ENCODE measurements at regions not wholly inside any gene's neighbourhood (a gene's known extent, or its start where the extent isn't known, plus 50 kb on each side); places are given as distances from the start of the nearest gene placed in this dataset.

- WGBS (ENCODE audit: insufficient coverage), result 90% methylated on average over 3 of the region's 6 CpGs
- no peaks in the 10 kb centered on the region for H3K4me1 ChIP-seq (ENCODE audit: control insufficient read depth in 1 of 2, extremely low read depth in 1 of 2, insufficient read depth in 2 of 2, low read length in 2 of 2)
- ChIA-PET POLR2A (no interaction called here), CTCF (no interaction called here)
- Mint-ChIP-seq H3K27ac (no peak overlapping the region), H3K4me1 (no peaks in the 10 kb centered on the region), H3K9me3 (peaks cover 0 to 11% (median 4%) of the 10 kb centered on the region in 3 donors), H3K4me3 (no peak overlapping the region), H3K36me3 (no peaks in the 10 kb centered on the region), H3K27me3 (no peaks in the 10 kb centered on the region)
- H3K27me3 ChIP-seq (replicated peaks in 1 of 2; ENCODE audit: control insufficient read depth in 2 of 2, extremely low read depth in 1 of 2, insufficient read depth in 2 of 2, low read length in 1 of 2), result no peaks in the 10 kb centered on the region
- DNase-seq (no peak), ATAC-seq (replicated peaks in 1 of 4) (no peak)
- H3K9me3 ChIP-seq, result no peaks in the 10 kb centered on the region
- no peak overlapping the region for H3K27ac ChIP-seq (ENCODE audit: low read length)
- no peaks in the 10 kb centered on the region for H3K36me3 ChIP-seq (ENCODE audit: control insufficient read depth in 2 of 2, extremely low read depth in 1 of 2, insufficient read depth in 1 of 2, low read length in 1 of 2)
- H3K4me3 ChIP-seq (ENCODE audit: control insufficient read depth in 1 of 2, extremely low read depth in 1 of 2, low read length in 1 of 2), result no peak overlapping the region
Measured at GRCh38 chr12:61546296-61546695, 713.9 kb upstream of the USP15 start.

DNA sequence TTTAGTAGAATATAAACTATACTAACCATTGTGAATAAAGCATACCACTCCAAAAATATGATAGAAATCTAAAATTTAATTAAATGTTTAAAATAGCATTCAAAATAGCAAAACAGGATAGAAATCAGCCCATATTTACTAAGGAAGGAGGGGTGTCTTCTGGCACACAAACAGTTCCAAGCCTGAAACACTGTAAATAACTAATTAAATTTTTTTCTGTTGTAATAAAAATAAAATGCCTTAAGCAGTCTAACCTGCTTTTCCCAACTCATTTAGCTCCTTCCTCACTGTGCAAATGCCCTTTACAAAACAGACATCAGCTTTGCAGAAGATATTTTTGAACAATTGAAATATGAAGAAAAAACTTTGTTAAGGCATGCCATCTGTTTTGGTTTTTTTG is 707.1 kb upstream of the USP15 start:
- Mint-ChIP-seq H3K36me3 (no peaks in the 10 kb centered on the region), H3K27ac (no peak overlapping the region), H3K27me3 (no peaks in the 10 kb centered on the region), H3K4me1 (no peaks in the 10 kb centered on the region), H3K4me3 (no peak overlapping the region), H3K9me3 (peaks cover 0 to 7% (median 0%) of the 10 kb centered on the region in 3 donors)
- POLR2A ChIA-PET, result no interaction called here
- ATAC-seq (replicated peaks in 1 of 4) (no peak), DNase-seq (no peak)
- no peak overlapping the region for H3K4me3 ChIP-seq (ENCODE audit: control insufficient read depth in 1 of 2, extremely low read depth in 1 of 2, low read length in 1 of 2)
- no peaks in the 10 kb centered on the region for H3K9me3 ChIP-seq
- H3K36me3 ChIP-seq (ENCODE audit: control insufficient read depth in 2 of 2, extremely low read depth in 1 of 2, insufficient read depth in 1 of 2, low read length in 1 of 2), result no peaks in the 10 kb centered on the region
- H3K27me3 ChIP-seq (replicated peaks in 1 of 2; ENCODE audit: control insufficient read depth in 2 of 2, extremely low read depth in 1 of 2, insufficient read depth in 2 of 2, low read length in 1 of 2), result no peaks in the 10 kb centered on the region
- no peaks in the 10 kb centered on the region for H3K4me1 ChIP-seq (ENCODE audit: control insufficient read depth in 1 of 2, extremely low read depth in 1 of 2, insufficient read depth in 2 of 2, low read length in 2 of 2)
- CTCF ChIA-PET, result interaction anchor here in 1 of 2 donors (0.6 kb wide), 1 partner anchor 548 kb away, joined by 3 read pairs; no protein-coding TSS in a partner anchor
- H3K27ac ChIP-seq (ENCODE audit: low read length), result no peak overlapping the region

DNA sequence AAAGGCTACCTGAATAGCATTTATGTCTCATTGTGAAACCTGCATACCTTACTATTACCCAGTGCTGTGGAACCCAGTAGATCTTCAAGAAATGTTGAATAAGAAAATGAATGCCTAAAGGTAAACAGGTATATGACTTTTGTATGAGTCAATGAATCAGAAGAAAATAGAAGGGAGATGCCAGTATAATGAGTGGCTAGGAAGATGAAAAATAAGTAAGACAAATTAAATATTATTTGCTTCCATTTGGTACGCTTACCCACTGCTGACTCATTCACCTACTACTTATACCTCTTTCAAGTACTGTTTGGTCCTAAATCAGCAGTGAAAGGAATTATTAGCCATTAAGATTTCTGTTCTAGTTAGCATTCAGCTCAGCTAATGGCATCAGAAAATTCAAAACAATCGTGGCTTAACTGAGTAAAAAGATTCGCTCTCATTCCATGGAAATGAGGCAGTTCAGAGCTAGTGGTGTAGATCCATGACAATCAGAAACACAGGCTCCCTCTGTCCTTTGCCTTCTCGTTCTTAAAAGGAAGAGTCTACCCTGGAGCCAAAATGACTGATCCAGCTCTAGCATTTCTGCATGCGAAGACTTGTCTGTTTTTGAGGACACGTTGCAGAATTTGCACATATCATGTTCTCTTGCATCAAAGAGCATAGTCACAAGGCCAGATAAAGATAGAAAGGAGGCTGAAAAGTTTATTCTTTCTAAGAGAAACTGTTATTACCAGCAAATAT is 705.8 kb upstream of the USP15 start:
- no peaks in the 10 kb centered on the region for H3K36me3 Mint-ChIP-seq
- Histone ChIP-seq H3K27me3 (replicated peaks in 1 of 2; ENCODE audit: control insufficient read depth in 2 of 2, extremely low read depth in 1 of 2, insufficient read depth in 2 of 2, low read length in 1 of 2) (no peaks in the 10 kb centered on the region), H3K4me1 (ENCODE audit: control insufficient read depth in 1 of 2, extremely low read depth in 1 of 2, insufficient read depth in 2 of 2, low read length in 2 of 2) (no peaks in the 10 kb centered on the region), H3K27ac (ENCODE audit: low read length) (no peak overlapping the region), H3K9me3 (no peaks in the 10 kb centered on the region), H3K36me3 (ENCODE audit: control insufficient read depth in 2 of 2, extremely low read depth in 1 of 2, insufficient read depth in 1 of 2, low read length in 1 of 2) (no peaks in the 10 kb centered on the region), H3K4me3 (ENCODE audit: control insufficient read depth in 1 of 2, extremely low read depth in 1 of 2, low read length in 1 of 2) (no peak overlapping the region)
- DNase-seq, result no peak
- CTCF ChIA-PET, result no interaction called here
- no peaks in the 10 kb centered on the region for H3K4me1 Mint-ChIP-seq
- peaks cover 0 to 7% (median 0%) of the 10 kb centered on the region in 3 donors for H3K9me3 Mint-ChIP-seq
- no peaks in the 10 kb centered on the region for H3K27me3 Mint-ChIP-seq
- ATAC-seq (replicated peaks in 1 of 4), result no peak
- WGBS (ENCODE audit: insufficient coverage), result 69% methylated on average over 2 of the region's 6 CpGs
- no peak overlapping the region for H3K4me3 Mint-ChIP-seq
- POLR2A ChIA-PET, result no interaction called here
- H3K27ac Mint-ChIP-seq, result no peak overlapping the region

- H3K9me3 Mint-ChIP-seq, result peaks cover 0 to 8% (median 7%) of the 10 kb centered on the region in 3 donors
- POLR2A ChIA-PET, result no interaction called here
- CTCF ChIA-PET, result no interaction called here
- H3K36me3 Mint-ChIP-seq, result no peaks in the 10 kb centered on the region
- H3K4me3 ChIP-seq (ENCODE audit: control insufficient read depth in 1 of 2, extremely low read depth in 1 of 2, low read length in 1 of 2), result no peak overlapping the region
- no peaks in the 10 kb centered on the region for H3K9me3 ChIP-seq
- no peaks in the 10 kb centered on the region for H3K4me1 Mint-ChIP-seq
- no peak overlapping the region for H3K27ac Mint-ChIP-seq
- H3K27me3 ChIP-seq (replicated peaks in 1 of 2; ENCODE audit: control insufficient read depth in 2 of 2, extremely low read depth in 1 of 2, insufficient read depth in 2 of 2, low read length in 1 of 2), result no peaks in the 10 kb centered on the region
- WGBS (ENCODE audit: insufficient coverage), result 50% methylated on average over 2 of the region's 2 CpGs
- no peaks in the 10 kb centered on the region for H3K36me3 ChIP-seq (ENCODE audit: control insufficient read depth in 2 of 2, extremely low read depth in 1 of 2, insufficient read depth in 1 of 2, low read length in 1 of 2)
- no peaks in the 10 kb centered on the region for H3K4me1 ChIP-seq (ENCODE audit: control insufficient read depth in 1 of 2, extremely low read depth in 1 of 2, insufficient read depth in 2 of 2, low read length in 2 of 2)
- H3K27me3 Mint-ChIP-seq, result no peaks in the 10 kb centered on the region
- H3K4me3 Mint-ChIP-seq, result no peak overlapping the region
- DNase-seq, result no peak
- no peak for ATAC-seq (replicated peaks in 1 of 4)
- no peak overlapping the region for H3K27ac ChIP-seq (ENCODE audit: low read length)
Measured at GRCh38 chr12:61563665-61564450, 696.3 kb upstream of the USP15 start.

GRCh38 chr12:61564466-61564865 is 695.7 kb upstream of the USP15 start:
- H3K9me3 ChIP-seq, result no peaks in the 10 kb centered on the region
- H3K36me3 ChIP-seq (ENCODE audit: control insufficient read depth in 2 of 2, extremely low read depth in 1 of 2, insufficient read depth in 1 of 2, low read length in 1 of 2), result no peaks in the 10 kb centered on the region
- CTCF ChIA-PET, result no interaction called here
- WGBS (ENCODE audit: insufficient coverage), result no CpG with 5 or more reads among the region's 3 CpGs
- H3K27ac Mint-ChIP-seq, result no peak overlapping the region
- no peaks in the 10 kb centered on the region for H3K4me1 ChIP-seq (ENCODE audit: control insufficient read depth in 1 of 2, extremely low read depth in 1 of 2, insufficient read depth in 2 of 2, low read length in 2 of 2)
- H3K27me3 Mint-ChIP-seq, result no peaks in the 10 kb centered on the region
- POLR2A ChIA-PET, result no interaction called here
- peaks cover 0 to 8% (median 7%) of the 10 kb centered on the region in 3 donors for H3K9me3 Mint-ChIP-seq
- H3K4me3 ChIP-seq (ENCODE audit: control insufficient read depth in 1 of 2, extremely low read depth in 1 of 2, low read length in 1 of 2), result no peak overlapping the region
- H3K36me3 Mint-ChIP-seq, result no peaks in the 10 kb centered on the region
- no peaks in the 10 kb centered on the region for H3K4me1 Mint-ChIP-seq
- H3K4me3 Mint-ChIP-seq, result no peak overlapping the region
- ATAC-seq (replicated peaks in 1 of 4) (no peak), DNase-seq (no peak)
- H3K27me3 ChIP-seq (replicated peaks in 1 of 2; ENCODE audit: control insufficient read depth in 2 of 2, extremely low read depth in 1 of 2, insufficient read depth in 2 of 2, low read length in 1 of 2), result no peaks in the 10 kb centered on the region
- no peak overlapping the region for H3K27ac ChIP-seq (ENCODE audit: low read length)

GRCh38 chr12:61566183-61566582 is 694.0 kb upstream of the USP15 start:
- Mint-ChIP-seq H3K9me3 (peaks cover 0 to 8% (median 6%) of the 10 kb centered on the region in 3 donors), H3K27ac (no peak overlapping the region), H3K27me3 (no peaks in the 10 kb centered on the region), H3K4me1 (no peaks in the 10 kb centered on the region), H3K4me3 (no peak overlapping the region), H3K36me3 (no peaks in the 10 kb centered on the region)
- ChIA-PET CTCF (no interaction called here), POLR2A (no interaction called here)
- Histone ChIP-seq H3K4me3 (ENCODE audit: control insufficient read depth in 1 of 2, extremely low read depth in 1 of 2, low read length in 1 of 2) (no peak overlapping the region), H3K27ac (ENCODE audit: low read length) (no peak overlapping the region), H3K27me3 (replicated peaks in 1 of 2; ENCODE audit: control insufficient read depth in 2 of 2, extremely low read depth in 1 of 2, insufficient read depth in 2 of 2, low read length in 1 of 2) (no peaks in the 10 kb centered on the region), H3K9me3 (no peaks in the 10 kb centered on the region), H3K4me1 (ENCODE audit: control insufficient read depth in 1 of 2, extremely low read depth in 1 of 2, insufficient read depth in 2 of 2, low read length in 2 of 2) (no peaks in the 10 kb centered on the region), H3K36me3 (ENCODE audit: control insufficient read depth in 2 of 2, extremely low read depth in 1 of 2, insufficient read depth in 1 of 2, low read length in 1 of 2) (no peaks in the 10 kb centered on the region)
- ATAC-seq (replicated peaks in 1 of 4) (no peak), DNase-seq (no peak)
- 36% methylated on average over 2 of the region's 2 CpGs for WGBS (ENCODE audit: insufficient coverage)

Data from T-cell (primary cell).